HCT116 (cell line): ENCODE measurements at regions not wholly inside any gene's neighbourhood (a gene's known extent, or its start where the extent isn't known, plus 50 kb on each side); places are given as distances from the start of the nearest gene placed in this dataset.

ENCODE experiments used
- EZH2 ChIP-seq: fragments of 200-600 bp; sonication (generic); IDR thresholded peaks from 2 replicates; pipeline ENCODE4 v1.6.1; 2017; ENCODE audit warnings: antibody characterized with exemption, mixed run types
- JUND ChIP-seq: IDR thresholded peaks from 2 replicates; pipeline ENCODE4 v1.6.1; 2012
- POLR2A ChIP-seq: IDR thresholded peaks from 2 replicates; pipeline ENCODE4 v1.7.0; 2011; ENCODE audit warnings: borderline replicate concordance; ENCODE audit not compliant: insufficient read depth, insufficient read length; ENCODE audit errors: extremely low read depth
- POLR2AphosphoS5 ChIP-seq: IDR thresholded peaks from 2 replicates; pipeline ENCODE4 v1.6.1; 2011; ENCODE audit warnings: mild to moderate bottlenecking, low read depth, low read length, moderate library complexity
- RAD21 ChIP-seq: IDR thresholded peaks from 2 replicates; pipeline ENCODE4 v1.6.1; 2012; ENCODE audit warnings: low read depth, mild to moderate bottlenecking
- SIN3A ChIP-seq: IDR thresholded peaks from 2 replicates; pipeline ENCODE4 v1.6.1; 2012; ENCODE audit warnings: low read depth
- SP1 ChIP-seq: IDR thresholded peaks from 2 replicates; pipeline ENCODE4 v1.6.1; 2012; ENCODE audit warnings: low read depth
- SRF ChIP-seq: IDR thresholded peaks from 2 replicates; pipeline ENCODE4 v1.6.1; 2012; ENCODE audit warnings: low read depth
- YY1 ChIP-seq: IDR thresholded peaks from 2 replicates; pipeline ENCODE4 v1.6.1; 2011; ENCODE audit warnings: low read length, low read depth, moderate library complexity, mild to moderate bottlenecking; ENCODE audit not compliant: insufficient replicate concordance; ENCODE audit errors: extremely low read depth
- TF ChIP-seq, protein P1 (sequence below), 3 experiments: fragments of 200-600 bp in 1 of 3; sonication (generic) in 1 of 3; IDR thresholded peaks in 2 of 3; conservative IDR thresholded peaks in 1 of 3; 2 replicates each; pipeline ENCODE4 v1.5.1; 2012 to 2017; ENCODE audit warnings: low read depth in 2 of 3, low read length in 2 of 3, antibody characterized with exemption in 1 of 3, borderline replicate concordance in 1 of 3, control low read depth in 1 of 3, mild to moderate bottlenecking in 1 of 3, mixed read lengths in 1 of 3, mixed run types in 1 of 3, moderate library complexity in 1 of 3; ENCODE audit not compliant: insufficient read depth in 1 of 3
- TF ChIP-seq, protein P2 (sequence below): IDR thresholded peaks from 2 replicates; pipeline ENCODE4 v1.6.1; 2012
- TF ChIP-seq, protein P3 (sequence below): IDR thresholded peaks from 2 replicates; pipeline ENCODE4 v1.6.1; 2012
- TF ChIP-seq, protein P4 (sequence below): IDR thresholded peaks from 2 replicates; pipeline ENCODE4 v1.6.1; 2012; ENCODE audit warnings: low read depth

DNA sequence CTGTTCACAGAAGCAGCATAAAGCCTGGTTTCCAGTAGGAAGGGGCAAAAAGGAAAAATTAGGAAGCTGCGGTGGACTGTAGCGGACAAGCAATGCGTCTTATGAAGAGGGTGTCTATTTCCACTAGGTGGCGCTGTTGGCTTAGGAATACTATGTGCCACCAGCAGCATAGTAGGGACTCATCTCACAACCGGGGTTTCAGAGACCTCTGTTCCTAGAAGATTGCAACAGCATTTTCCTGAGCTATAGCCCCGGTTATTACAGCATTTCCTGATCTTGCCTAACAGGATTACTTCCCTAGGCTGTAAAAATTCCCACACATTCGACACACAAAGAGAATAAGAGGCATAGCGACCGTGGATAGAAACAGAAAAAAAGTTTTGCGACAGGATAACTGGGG lies 683.0 kb downstream of the TBL1XR1 start:
- TF ChIP-seq SIN3A (no peak), RAD21 (peak; percentile 93), EZH2 (no peak), POLR2A (no peak), YY1 (no peak), SRF (no peak), POLR2AphosphoS5 (no peak), JUND (no peak), SP1 (no peak)
- TF ChIP-seq, protein P1, sequence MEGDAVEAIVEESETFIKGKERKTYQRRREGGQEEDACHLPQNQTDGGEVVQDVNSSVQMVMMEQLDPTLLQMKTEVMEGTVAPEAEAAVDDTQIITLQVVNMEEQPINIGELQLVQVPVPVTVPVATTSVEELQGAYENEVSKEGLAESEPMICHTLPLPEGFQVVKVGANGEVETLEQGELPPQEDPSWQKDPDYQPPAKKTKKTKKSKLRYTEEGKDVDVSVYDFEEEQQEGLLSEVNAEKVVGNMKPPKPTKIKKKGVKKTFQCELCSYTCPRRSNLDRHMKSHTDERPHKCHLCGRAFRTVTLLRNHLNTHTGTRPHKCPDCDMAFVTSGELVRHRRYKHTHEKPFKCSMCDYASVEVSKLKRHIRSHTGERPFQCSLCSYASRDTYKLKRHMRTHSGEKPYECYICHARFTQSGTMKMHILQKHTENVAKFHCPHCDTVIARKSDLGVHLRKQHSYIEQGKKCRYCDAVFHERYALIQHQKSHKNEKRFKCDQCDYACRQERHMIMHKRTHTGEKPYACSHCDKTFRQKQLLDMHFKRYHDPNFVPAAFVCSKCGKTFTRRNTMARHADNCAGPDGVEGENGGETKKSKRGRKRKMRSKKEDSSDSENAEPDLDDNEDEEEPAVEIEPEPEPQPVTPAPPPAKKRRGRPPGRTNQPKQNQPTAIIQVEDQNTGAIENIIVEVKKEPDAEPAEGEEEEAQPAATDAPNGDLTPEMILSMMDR (IDR thresholded peaks at IDR 0.05 in 2 of 3, conservative IDR thresholded peaks at IDR 0.05 in 1 of 3; ENCODE audit: borderline replicate concordance in 1 of 3, insufficient read depth in 1 of 3, low read depth in 2 of 3, low read length in 2 of 3) = peak; percentile 56 to 83 (median 65); a peak in 5 of 6 replicates
- TF ChIP-seq, protein P2, sequence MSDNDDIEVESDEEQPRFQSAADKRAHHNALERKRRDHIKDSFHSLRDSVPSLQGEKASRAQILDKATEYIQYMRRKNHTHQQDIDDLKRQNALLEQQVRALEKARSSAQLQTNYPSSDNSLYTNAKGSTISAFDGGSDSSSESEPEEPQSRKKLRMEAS = no peak
- TF ChIP-seq, protein P3, sequence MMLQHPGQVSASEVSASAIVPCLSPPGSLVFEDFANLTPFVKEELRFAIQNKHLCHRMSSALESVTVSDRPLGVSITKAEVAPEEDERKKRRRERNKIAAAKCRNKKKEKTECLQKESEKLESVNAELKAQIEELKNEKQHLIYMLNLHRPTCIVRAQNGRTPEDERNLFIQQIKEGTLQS = no peak
- TF ChIP-seq, protein P4, sequence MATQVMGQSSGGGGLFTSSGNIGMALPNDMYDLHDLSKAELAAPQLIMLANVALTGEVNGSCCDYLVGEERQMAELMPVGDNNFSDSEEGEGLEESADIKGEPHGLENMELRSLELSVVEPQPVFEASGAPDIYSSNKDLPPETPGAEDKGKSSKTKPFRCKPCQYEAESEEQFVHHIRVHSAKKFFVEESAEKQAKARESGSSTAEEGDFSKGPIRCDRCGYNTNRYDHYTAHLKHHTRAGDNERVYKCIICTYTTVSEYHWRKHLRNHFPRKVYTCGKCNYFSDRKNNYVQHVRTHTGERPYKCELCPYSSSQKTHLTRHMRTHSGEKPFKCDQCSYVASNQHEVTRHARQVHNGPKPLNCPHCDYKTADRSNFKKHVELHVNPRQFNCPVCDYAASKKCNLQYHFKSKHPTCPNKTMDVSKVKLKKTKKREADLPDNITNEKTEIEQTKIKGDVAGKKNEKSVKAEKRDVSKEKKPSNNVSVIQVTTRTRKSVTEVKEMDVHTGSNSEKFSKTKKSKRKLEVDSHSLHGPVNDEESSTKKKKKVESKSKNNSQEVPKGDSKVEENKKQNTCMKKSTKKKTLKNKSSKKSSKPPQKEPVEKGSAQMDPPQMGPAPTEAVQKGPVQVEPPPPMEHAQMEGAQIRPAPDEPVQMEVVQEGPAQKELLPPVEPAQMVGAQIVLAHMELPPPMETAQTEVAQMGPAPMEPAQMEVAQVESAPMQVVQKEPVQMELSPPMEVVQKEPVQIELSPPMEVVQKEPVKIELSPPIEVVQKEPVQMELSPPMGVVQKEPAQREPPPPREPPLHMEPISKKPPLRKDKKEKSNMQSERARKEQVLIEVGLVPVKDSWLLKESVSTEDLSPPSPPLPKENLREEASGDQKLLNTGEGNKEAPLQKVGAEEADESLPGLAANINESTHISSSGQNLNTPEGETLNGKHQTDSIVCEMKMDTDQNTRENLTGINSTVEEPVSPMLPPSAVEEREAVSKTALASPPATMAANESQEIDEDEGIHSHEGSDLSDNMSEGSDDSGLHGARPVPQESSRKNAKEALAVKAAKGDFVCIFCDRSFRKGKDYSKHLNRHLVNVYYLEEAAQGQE = no peak
